H1 (cell line): ENCODE measurements at regions not wholly inside any gene's neighbourhood (a gene's known extent, or its start where the extent isn't known, plus 50 kb on each side); places are given as distances from the start of the nearest gene placed in this dataset.

Experiments
- BACH1 ChIP-seq: IDR thresholded peaks from 2 replicates; pipeline ENCODE4 v1.6.1; 2012; ENCODE audit warnings: low read length, improper control_type of control experiment
- POLR2A ChIP-seq, 2 experiments: IDR thresholded peaks; 1 replicate in 1 of 2; 2 replicates in 1 of 2; pipeline ENCODE4 v1.6.1; 2011; ENCODE audit warnings: low read depth in 2 of 2, low read length in 2 of 2, mild to moderate bottlenecking in 2 of 2; ENCODE audit errors: control extremely low read depth in 1 of 2
- SP1 ChIP-seq: IDR thresholded peaks from 2 replicates; pipeline ENCODE4 v1.6.1; 2011; ENCODE audit warnings: low read depth, low read length
- TF ChIP-seq, protein P1 (sequence below), 3 experiments: IDR thresholded peaks; 1 replicate in 2 of 3; 2 replicates in 1 of 3; pipeline versions ENCODE4 v1.5.1 to v1.6.1; 2011; ENCODE audit warnings: low read length in 3 of 3, mild to moderate bottlenecking in 3 of 3, inconsistent platforms in 2 of 3, low read depth in 1 of 3, moderate library complexity in 1 of 3; ENCODE audit not compliant: insufficient read depth in 1 of 3; ENCODE audit errors: control extremely low read depth in 1 of 3

DNA sequence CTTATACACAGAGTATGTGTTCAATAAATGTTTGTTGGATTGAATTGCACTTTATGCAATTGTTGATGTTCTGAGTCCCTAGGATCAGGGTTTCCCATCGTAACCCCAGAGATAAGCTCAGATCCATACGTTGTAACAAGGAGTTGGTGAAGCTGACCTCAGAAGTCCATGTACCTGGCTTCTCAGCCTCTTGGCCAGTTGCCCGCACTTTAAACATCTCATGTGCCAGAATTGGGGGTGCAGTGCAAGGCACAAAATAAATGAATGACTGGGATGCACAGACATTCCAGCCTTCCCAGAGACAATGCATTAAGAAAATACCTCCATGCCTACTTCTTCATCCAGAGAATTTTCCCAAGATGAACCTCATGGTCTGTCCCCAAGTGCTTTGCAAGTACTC is 142.9 kb upstream of the IL12A start:
- TF ChIP-seq BACH1: no peak
- TF ChIP-seq SP1: no peak
- TF ChIP-seq, protein P1, sequence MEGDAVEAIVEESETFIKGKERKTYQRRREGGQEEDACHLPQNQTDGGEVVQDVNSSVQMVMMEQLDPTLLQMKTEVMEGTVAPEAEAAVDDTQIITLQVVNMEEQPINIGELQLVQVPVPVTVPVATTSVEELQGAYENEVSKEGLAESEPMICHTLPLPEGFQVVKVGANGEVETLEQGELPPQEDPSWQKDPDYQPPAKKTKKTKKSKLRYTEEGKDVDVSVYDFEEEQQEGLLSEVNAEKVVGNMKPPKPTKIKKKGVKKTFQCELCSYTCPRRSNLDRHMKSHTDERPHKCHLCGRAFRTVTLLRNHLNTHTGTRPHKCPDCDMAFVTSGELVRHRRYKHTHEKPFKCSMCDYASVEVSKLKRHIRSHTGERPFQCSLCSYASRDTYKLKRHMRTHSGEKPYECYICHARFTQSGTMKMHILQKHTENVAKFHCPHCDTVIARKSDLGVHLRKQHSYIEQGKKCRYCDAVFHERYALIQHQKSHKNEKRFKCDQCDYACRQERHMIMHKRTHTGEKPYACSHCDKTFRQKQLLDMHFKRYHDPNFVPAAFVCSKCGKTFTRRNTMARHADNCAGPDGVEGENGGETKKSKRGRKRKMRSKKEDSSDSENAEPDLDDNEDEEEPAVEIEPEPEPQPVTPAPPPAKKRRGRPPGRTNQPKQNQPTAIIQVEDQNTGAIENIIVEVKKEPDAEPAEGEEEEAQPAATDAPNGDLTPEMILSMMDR (IDR thresholded peaks at IDR 0.05; ENCODE audit: control extremely low read depth in 1 of 3, insufficient read depth in 1 of 3, low read depth in 1 of 3, low read length in 3 of 3): no peak
- TF ChIP-seq POLR2A (IDR thresholded peaks at IDR 0.05; ENCODE audit: control extremely low read depth in 1 of 2, low read depth in 2 of 2, low read length in 2 of 2): no peak
